ENCODE measurements at regions not wholly inside any gene's neighbourhood (a gene's known extent, or its start where the extent isn't known, plus 50 kb on each side); places are given as distances from the start of the nearest gene placed in this dataset.

- no peak for TF ChIP-seq CTCF (IDR thresholded peaks at IDR 0.05; ENCODE audit: low read depth, low read length, missing control alignments)
Observed at GRCh38 chr2:83695037-83695436, 764.0 kb downstream of the SUCLG1 start.

GRCh38 chr2:83689402-83689801 lies 769.7 kb downstream of the SUCLG1 start:
- no peak for TF ChIP-seq CTCF (IDR thresholded peaks at IDR 0.05; ENCODE audit: low read depth, low read length, missing control alignments)
- no peak overlapping the region for H3K4me3 ChIP-seq (replicated peaks; ENCODE audit: low read depth, low read length)
- DNase-seq (ENCODE audit: extremely low read depth, low read depth) = no peak

More at GRCh38 chr2:83695037-83695436, 764.0 kb downstream of the SUCLG1 start:
- no peak overlapping the region for H3K4me3 ChIP-seq (replicated peaks; ENCODE audit: low read depth, low read length)
- DNase-seq (ENCODE audit: extremely low read depth, low read depth) = no peak

GRCh38 chr2:83686863-83687262 lies 772.2 kb downstream of the SUCLG1 start:
- TF ChIP-seq CTCF (IDR thresholded peaks at IDR 0.05; ENCODE audit: low read depth, low read length, missing control alignments) = no peak
- no peak overlapping the region for H3K4me3 ChIP-seq (replicated peaks; ENCODE audit: low read depth, low read length)
- no peak for DNase-seq (ENCODE audit: extremely low read depth, low read depth)

- no peak for DNase-seq (ENCODE audit: extremely low read depth, low read depth)
- H3K4me3 ChIP-seq (replicated peaks; ENCODE audit: low read depth, low read length) = no peak overlapping the region
- TF ChIP-seq CTCF (IDR thresholded peaks at IDR 0.05; ENCODE audit: low read depth, low read length, missing control alignments) = no peak
Observed at GRCh38 chr2:83674050-83674449, 785.0 kb downstream of the SUCLG1 start.

- no peak for TF ChIP-seq CTCF (IDR thresholded peaks at IDR 0.05; ENCODE audit: low read depth, low read length, missing control alignments)
- no peak for DNase-seq (ENCODE audit: extremely low read depth, low read depth)
- H3K4me3 ChIP-seq (replicated peaks; ENCODE audit: low read depth, low read length) = no peak overlapping the region
Observed at GRCh38 chr2:83665894-83666293, 793.2 kb downstream of the SUCLG1 start.

GRCh38 chr2:83665154-83665553 lies 793.9 kb downstream of the SUCLG1 start:
- TF ChIP-seq CTCF (IDR thresholded peaks at IDR 0.05; ENCODE audit: low read depth, low read length, missing control alignments) = no peak
- no peak for DNase-seq (ENCODE audit: extremely low read depth, low read depth)
- H3K4me3 ChIP-seq (replicated peaks; ENCODE audit: low read depth, low read length) = no peak overlapping the region

- no peak for DNase-seq (ENCODE audit: extremely low read depth, low read depth)
- no peak for TF ChIP-seq CTCF (IDR thresholded peaks at IDR 0.05; ENCODE audit: low read depth, low read length, missing control alignments)
- H3K4me3 ChIP-seq (replicated peaks; ENCODE audit: low read depth, low read length) = no peak overlapping the region
Observed at GRCh38 chr2:83661711-83662110, 797.4 kb downstream of the SUCLG1 start.
